ENCODE measurements at regions not wholly inside any gene's neighbourhood (a gene's known extent, or its start where the extent isn't known, plus 50 kb on each side); places are given as distances from the start of the nearest gene placed in this dataset.

GRCh38 chr20:57838670-57839151 lies 128.9 kb upstream of the PMEPA1 start:
- no peak for DNase-seq (ENCODE audit: low spot score)
- H3K4me1 Mint-ChIP-seq (ENCODE audit: low read depth) = peaks cover 11% of the 10 kb centered on the region
- no peaks in the 10 kb centered on the region for H3K36me3 Mint-ChIP-seq (ENCODE audit: low read depth)
- H3K27ac Mint-ChIP-seq (ENCODE audit: unreplicated experiment) = peak overlapping the region; percentile 2
- no peak for TF ChIP-seq CTCF (IDR thresholded peaks at IDR 0.05)
- H3K4me3 Mint-ChIP-seq (ENCODE audit: unreplicated experiment) = no peak overlapping the region
- H3K9me3 Mint-ChIP-seq (ENCODE audit: low read depth) = no peaks in the 10 kb centered on the region
- H3K27me3 Mint-ChIP-seq (ENCODE audit: low read depth) = no peaks in the 10 kb centered on the region

GRCh38 chr20:57837208-57838035 lies 127.6 kb upstream of the PMEPA1 start:
- TF ChIP-seq CTCF (IDR thresholded peaks at IDR 0.05) = no peak
- DNase-seq (ENCODE audit: low spot score) = no peak
- Mint-ChIP-seq H3K9me3 (ENCODE audit: low read depth) (no peaks in the 10 kb centered on the region), H3K4me3 (ENCODE audit: unreplicated experiment) (no peak overlapping the region), H3K27me3 (ENCODE audit: low read depth) (no peaks in the 10 kb centered on the region), H3K36me3 (ENCODE audit: low read depth) (no peaks in the 10 kb centered on the region), H3K27ac (ENCODE audit: unreplicated experiment) (no peak overlapping the region), H3K4me1 (ENCODE audit: low read depth) (peaks cover 11% of the 10 kb centered on the region)

- H3K27me3 Mint-ChIP-seq (ENCODE audit: low read depth) = no peaks in the 10 kb centered on the region
- peaks cover 16% of the 10 kb centered on the region for H3K4me1 Mint-ChIP-seq (ENCODE audit: low read depth)
- H3K9me3 Mint-ChIP-seq (ENCODE audit: low read depth) = no peaks in the 10 kb centered on the region
- H3K36me3 Mint-ChIP-seq (ENCODE audit: low read depth) = no peaks in the 10 kb centered on the region
- no peak overlapping the region for H3K4me3 Mint-ChIP-seq (ENCODE audit: unreplicated experiment)
- peak overlapping the region; percentile 15 for H3K27ac Mint-ChIP-seq (ENCODE audit: unreplicated experiment)
- DNase-seq (ENCODE audit: low spot score) = no peak
- TF ChIP-seq CTCF (IDR thresholded peaks at IDR 0.05) = no peak
Observed at GRCh38 chr20:57835588-57836455, 126.0 kb upstream of the PMEPA1 start.

- no peaks in the 10 kb centered on the region for H3K9me3 Mint-ChIP-seq (ENCODE audit: low read depth)
- peaks cover 16% of the 10 kb centered on the region for H3K4me1 Mint-ChIP-seq (ENCODE audit: low read depth)
- no peaks in the 10 kb centered on the region for H3K36me3 Mint-ChIP-seq (ENCODE audit: low read depth)
- no peak for DNase-seq (ENCODE audit: low spot score)
- H3K27me3 Mint-ChIP-seq (ENCODE audit: low read depth) = no peaks in the 10 kb centered on the region
- no peak for TF ChIP-seq CTCF (IDR thresholded peaks at IDR 0.05)
- H3K27ac Mint-ChIP-seq (ENCODE audit: unreplicated experiment) = no peak overlapping the region
- H3K4me3 Mint-ChIP-seq (ENCODE audit: unreplicated experiment) = no peak overlapping the region
Observed at GRCh38 chr20:57835074-57835452, 125.2 kb upstream of the PMEPA1 start.

GRCh38 chr20:57834306-57835073 lies 124.7 kb upstream of the PMEPA1 start:
- no peak for DNase-seq (ENCODE audit: low spot score)
- Mint-ChIP-seq H3K9me3 (ENCODE audit: low read depth) (no peaks in the 10 kb centered on the region), H3K36me3 (ENCODE audit: low read depth) (no peaks in the 10 kb centered on the region)

More at GRCh38 chr20:57834306-57835073, 124.7 kb upstream of the PMEPA1 start:
- Mint-ChIP-seq H3K4me3 (ENCODE audit: unreplicated experiment) (no peak overlapping the region), H3K27ac (ENCODE audit: unreplicated experiment) (no peak overlapping the region), H3K4me1 (ENCODE audit: low read depth) (peaks cover 16% of the 10 kb centered on the region), H3K27me3 (ENCODE audit: low read depth) (no peaks in the 10 kb centered on the region)
- no peak for TF ChIP-seq CTCF (IDR thresholded peaks at IDR 0.05)

All from chondrocyte (in vitro differentiated cells).